Jurkat, Clone E6-1 (cell line): ENCODE measurements at regions not wholly inside any gene's neighbourhood (a gene's known extent, or its start where the extent isn't known, plus 50 kb on each side); places are given as distances from the start of the nearest gene placed in this dataset.

Experiments
- DNase-seq: peaks from one replicate; pipeline ENCODE4 v3.0.0-alpha.2; 2011; ENCODE audit warnings: low read depth, low spot score
- H3K4me3 ChIP-seq: 2 replicates; pipeline ENCODE4 v1.5.1; 2011; ENCODE audit warnings: mild to moderate bottlenecking, low read length, control low read depth, moderate library complexity

DNA sequence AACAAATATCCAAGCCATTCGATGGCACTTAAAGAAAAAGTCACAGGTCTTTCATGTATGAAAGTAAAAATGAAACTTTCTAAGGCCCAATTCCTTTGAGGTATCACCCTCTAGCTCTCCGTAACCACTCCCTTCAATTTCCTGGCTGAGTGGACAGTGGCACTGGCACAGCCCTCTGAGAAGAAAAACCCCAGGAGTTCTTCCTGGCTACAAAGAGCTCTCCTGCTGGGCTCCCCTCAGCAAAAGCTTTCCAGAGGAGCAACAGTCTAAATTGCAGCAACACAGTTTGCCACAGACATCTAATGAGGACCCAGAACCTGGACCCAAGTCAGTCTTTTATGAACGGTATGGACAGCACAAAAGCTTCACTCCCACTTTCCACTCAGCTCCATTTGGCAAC lies 71.8 kb downstream of the FUNDC1 start:
- no peak for DNase-seq
- H3K4me3 ChIP-seq = no peak overlapping the region

DNA sequence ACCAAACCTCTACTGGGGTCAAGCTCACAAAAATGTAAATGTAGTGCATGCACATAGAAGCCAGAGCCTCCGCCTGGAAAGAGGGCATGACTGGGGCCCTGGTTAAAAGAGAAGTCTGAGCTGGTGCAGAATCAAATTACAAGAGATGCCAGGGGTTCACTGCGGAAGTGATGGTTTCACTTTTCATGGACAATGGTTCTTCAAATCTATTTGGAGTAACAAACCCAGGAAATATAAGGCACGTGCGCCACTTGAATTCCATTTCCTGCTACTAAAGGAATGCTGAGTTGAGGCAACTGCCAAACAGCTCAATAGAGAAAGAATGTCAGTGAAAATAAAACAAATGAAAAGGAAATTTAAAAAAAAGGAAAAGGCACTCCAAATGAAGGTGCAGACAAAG lies 79.8 kb downstream of the FUNDC1 start:
- no peak for DNase-seq
- H3K4me3 ChIP-seq = no peak overlapping the region

- DNase-seq = no peak
- no peak overlapping the region for H3K4me3 ChIP-seq
Measured at GRCh38 chrX:44459501-44459900, 83.2 kb downstream of the FUNDC1 start.

- DNase-seq = no peak
- H3K4me3 ChIP-seq = no peak overlapping the region
Measured at GRCh38 chrX:44456685-44457084, 86.0 kb downstream of the FUNDC1 start.

GRCh38 chrX:44451056-44451455 lies 91.6 kb downstream of the FUNDC1 start:
- no peak overlapping the region for H3K4me3 ChIP-seq

GRCh38 chrX:44447214-44447613 lies 95.4 kb downstream of the FUNDC1 start:
- no peak for DNase-seq
- H3K4me3 ChIP-seq = no peak overlapping the region

More at GRCh38 chrX:44451056-44451455, 91.6 kb downstream of the FUNDC1 start:
- no peak for DNase-seq

GRCh38 chrX:44440006-44440405 lies 96.5 kb upstream of the EFHC2 start:
- H3K4me3 ChIP-seq = no peak overlapping the region
- no peak for DNase-seq

DNA sequence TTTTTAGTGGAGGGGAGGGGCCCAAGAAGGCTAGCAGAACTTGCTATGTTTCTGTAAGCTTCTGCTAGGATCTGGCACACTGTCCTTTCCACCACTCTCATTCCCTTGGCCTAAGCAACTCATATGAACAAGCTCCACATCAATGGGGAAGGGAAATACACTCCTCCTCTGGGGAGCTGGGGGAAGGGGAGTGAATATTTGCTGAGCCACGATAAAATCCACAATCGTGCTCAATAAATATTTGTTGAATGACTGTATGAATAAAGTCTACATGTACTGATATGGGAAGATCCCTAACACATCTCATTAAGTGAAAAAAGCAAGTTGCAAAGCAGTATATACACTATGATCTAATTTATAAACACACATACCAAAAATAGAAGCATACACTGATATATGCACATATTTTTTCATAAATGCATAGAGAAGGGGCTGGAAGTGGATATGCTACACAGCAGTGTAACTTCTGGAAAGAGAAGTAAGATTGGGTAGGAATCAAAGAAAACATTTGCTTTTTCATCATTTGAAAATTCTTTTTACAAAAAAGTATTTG lies 95.8 kb upstream of the EFHC2 start:
- no peak overlapping the region for H3K4me3 ChIP-seq
- no peak for DNase-seq

DNA sequence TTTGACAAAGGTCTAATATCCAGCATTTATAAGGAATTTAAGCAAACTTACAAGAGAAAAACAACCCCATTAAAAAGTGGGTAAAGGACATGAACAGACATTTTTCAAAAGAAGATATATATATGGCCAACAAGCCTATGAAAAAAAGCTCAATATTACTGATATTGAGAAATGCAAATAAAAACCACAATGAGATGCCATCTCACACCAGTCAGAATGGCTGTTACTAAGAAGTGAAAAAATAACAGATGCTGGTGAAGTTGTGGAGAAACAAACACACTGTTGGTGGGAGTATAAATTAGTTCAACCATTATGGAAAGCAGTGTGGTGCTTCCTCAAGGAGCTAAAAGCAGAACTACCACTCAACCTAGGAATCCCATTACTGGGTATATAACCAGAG lies 91.6 kb upstream of the EFHC2 start:
- no peak for DNase-seq
- H3K4me3 ChIP-seq = no peak overlapping the region

GRCh38 chrX:44433556-44433955 lies 90.1 kb upstream of the EFHC2 start:
- DNase-seq = no peak
- H3K4me3 ChIP-seq = no peak overlapping the region

DNA sequence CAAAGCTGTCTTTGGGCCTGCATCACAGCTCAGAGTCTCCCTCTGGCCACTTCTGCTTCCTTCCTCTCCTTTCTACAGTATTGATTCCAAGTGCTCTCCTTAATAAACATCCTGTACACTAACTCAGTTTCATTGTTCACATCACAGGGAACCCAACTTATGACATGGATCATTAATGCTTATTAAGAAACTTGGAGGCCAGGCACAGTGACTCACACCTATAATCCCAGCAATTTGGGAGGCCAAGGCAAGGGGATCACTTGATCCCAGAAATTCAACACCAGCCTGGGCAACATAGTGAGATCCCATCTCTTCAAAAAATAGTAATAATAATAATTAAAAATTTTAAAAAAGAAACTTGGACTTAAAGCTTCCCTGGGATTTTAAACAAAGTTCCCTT lies 89.2 kb upstream of the EFHC2 start:
- no peak overlapping the region for H3K4me3 ChIP-seq
- DNase-seq = peak; percentile 15

DNA sequence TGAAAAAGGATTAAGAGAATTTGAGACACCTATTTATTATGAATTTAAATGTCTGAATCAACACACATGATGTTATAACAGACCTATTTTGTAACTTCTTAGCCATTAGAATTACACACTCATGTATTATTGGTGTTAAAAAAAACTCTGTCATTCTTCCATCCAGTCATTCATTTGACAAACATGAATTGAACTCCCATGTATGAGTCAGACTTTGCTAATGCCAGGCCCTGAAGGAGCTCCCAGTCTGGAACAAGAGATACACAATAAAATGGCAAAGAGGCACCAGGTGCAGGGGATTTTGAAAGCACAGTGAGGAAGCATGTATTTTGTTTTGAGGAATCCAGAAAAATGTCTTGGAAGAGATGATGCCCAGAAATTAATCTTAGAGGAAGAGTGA lies 87.7 kb upstream of the EFHC2 start:
- H3K4me3 ChIP-seq = no peak overlapping the region
- DNase-seq = no peak

GRCh38 chrX:44428989-44429627 lies 85.6 kb upstream of the EFHC2 start:
- no peak overlapping the region for H3K4me3 ChIP-seq
- no peak for DNase-seq

GRCh38 chrX:44422631-44423030 lies 79.2 kb upstream of the EFHC2 start:
- DNase-seq = no peak
- no peak overlapping the region for H3K4me3 ChIP-seq

DNA sequence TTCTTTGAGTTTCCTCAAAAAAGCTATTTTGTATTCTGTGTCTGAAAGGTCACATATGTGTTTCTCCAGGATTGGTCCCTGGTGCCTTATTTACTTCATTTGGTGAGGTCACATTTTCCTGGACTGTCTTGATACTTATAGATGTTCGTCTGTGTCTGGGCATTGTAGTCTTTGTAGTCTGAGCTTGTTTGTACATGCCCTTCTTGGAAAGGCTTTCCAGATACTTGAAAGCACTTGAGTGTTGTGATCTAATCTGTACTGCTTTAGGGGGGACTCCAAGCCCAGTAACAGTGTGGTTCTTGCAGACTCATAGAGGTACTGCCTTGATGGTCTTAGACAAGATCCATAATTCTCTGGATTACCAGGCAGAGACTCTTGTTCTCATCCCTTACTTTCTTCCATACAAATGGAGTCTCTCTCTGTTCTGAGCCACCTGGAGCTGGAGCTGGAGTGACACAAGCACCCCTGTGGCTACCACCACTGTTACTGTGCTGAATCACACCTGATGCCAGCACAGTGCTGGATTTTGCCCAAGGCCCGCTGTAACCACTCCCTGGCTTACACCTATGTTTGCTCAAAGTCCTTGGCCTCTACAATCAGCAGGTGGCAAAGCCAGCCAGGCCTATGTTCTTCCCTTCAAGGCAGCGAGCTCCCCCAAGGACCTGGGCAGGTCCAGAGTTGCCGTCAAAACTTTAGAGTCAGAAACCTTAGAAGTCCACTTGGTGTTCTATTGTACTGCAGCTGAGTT lies 72.3 kb upstream of the EFHC2 start:
- no peak for DNase-seq

DNA sequence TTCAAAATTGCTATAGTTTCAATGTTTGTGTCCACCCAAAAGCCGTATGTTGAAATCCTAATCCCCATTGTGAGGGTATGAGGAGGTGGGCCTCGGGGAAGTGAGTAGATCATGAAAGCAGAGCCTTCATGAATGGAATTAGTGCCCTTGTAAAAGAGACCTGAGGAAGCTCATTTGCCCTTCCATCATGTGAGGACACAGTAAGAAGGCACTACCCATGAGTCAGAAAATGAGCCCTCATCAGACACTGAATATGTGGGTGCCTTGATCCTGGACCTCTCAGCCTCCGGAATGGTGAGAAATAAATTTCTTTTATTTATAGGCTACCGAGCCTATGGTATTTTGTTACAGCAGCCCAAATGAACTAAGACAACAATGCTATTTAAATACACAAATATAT lies 57.7 kb upstream of the EFHC2 start:
- no peak for DNase-seq
- no peak overlapping the region for H3K4me3 ChIP-seq

More for the DNA sequence above, 72.3 kb upstream of the EFHC2 start:
- H3K4me3 ChIP-seq = no peak overlapping the region

DNA sequence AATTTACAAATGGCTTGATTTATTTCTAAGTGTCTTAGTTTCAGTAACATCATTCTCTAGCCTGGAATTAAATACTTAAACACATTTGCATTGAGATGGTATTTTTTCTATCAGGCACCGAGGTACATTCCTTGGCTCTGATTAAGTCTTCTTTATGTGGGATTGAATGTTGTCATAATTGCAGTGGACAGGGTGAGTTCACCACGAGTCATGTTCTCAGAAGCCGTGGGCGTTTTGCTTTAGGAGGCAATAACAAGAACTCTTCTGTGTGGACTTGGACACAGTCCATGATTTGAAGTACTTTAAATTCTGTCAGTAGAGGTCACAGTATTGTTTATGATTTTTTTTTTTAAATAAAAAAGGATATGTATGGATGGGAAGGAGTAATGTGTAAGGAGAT lies 57.1 kb upstream of the EFHC2 start:
- no peak for DNase-seq

DNA sequence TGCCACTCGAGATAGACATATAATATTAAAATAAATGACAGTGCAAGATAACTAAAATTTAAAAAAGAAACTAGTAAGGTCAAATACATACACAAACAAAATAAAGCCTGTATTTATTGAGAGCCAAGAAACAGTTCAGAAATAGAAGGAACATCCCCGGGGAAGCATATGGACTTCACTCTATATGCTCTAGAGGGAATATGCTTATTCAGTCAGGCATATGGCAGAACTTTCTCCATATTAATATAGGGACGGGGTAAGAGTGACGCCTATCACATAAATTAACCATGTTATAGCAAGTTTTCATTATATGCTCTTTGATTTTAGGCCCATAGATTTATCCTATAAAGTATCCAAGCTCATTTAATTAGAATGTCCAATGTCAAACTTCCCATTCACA lies 56.7 kb upstream of the EFHC2 start:
- no peak for DNase-seq
- no peak overlapping the region for H3K4me3 ChIP-seq

More for the DNA sequence above, 57.1 kb upstream of the EFHC2 start:
- H3K4me3 ChIP-seq = no peak overlapping the region
